Mesenchymal stem cell (in vitro differentiated cells and primary cell): ENCODE measurements at regions not wholly inside any gene's neighbourhood (a gene's known extent, or its start where the extent isn't known, plus 50 kb on each side); places are given as distances from the start of the nearest gene placed in this dataset.

Source experiments
- DNase-seq: peaks from one replicate; pipeline ENCODE4 v3.0.0-alpha.2; 2013
- H2AFZ ChIP-seq: one replicate; pipeline ENCODE4 v1.6.1; 2013; ENCODE audit warnings: low read depth, mild to moderate bottlenecking, control low read depth, inconsistent platforms, low read length, moderate library complexity
- H2AK5ac ChIP-seq: 2 replicates; pipeline ENCODE4 v1.6.1; 2013; ENCODE audit warnings: low read length, moderate library complexity, mild to moderate bottlenecking, inconsistent platforms; ENCODE audit not compliant: severe bottlenecking
- H2BK120ac ChIP-seq: one replicate; pipeline ENCODE4 v1.6.1; 2013; ENCODE audit warnings: low read depth, mild to moderate bottlenecking, inconsistent platforms, low read length, moderate library complexity
- H2BK12ac ChIP-seq, 2 experiments: one replicate each; pipeline ENCODE4 v1.6.1; 2013; ENCODE audit warnings: inconsistent platforms in 2 of 2, low read length in 2 of 2, mild to moderate bottlenecking in 2 of 2, moderate library complexity in 2 of 2, control low read depth in 1 of 2
- H2BK15ac ChIP-seq: one replicate; pipeline ENCODE4 v1.6.1; 2013; ENCODE audit warnings: mild to moderate bottlenecking, low read depth, inconsistent platforms; ENCODE audit not compliant: poor library complexity, severe bottlenecking
- H2BK5ac ChIP-seq: 2 replicates; pipeline ENCODE4 v1.6.1; 2013; ENCODE audit warnings: low read depth, mild to moderate bottlenecking, low read length, control low read depth, inconsistent platforms; ENCODE audit not compliant: poor library complexity, severe bottlenecking
- H3K14ac ChIP-seq, 2 experiments: one replicate each; pipeline ENCODE4 v1.6.1; 2013; ENCODE audit warnings: inconsistent platforms in 2 of 2, low read length in 2 of 2, control low read depth in 1 of 2, mild to moderate bottlenecking in 1 of 2, moderate library complexity in 1 of 2
- H3K18ac ChIP-seq, 2 experiments: one replicate each; pipeline ENCODE4 v1.6.1; 2013; ENCODE audit warnings: inconsistent platforms in 2 of 2, low read length in 2 of 2, control low read depth in 1 of 2, low read depth in 1 of 2, mild to moderate bottlenecking in 1 of 2
- H3K23ac ChIP-seq, 2 experiments: one replicate each; pipeline ENCODE4 v1.6.1; 2013; ENCODE audit warnings: inconsistent platforms in 2 of 2, low read length in 2 of 2, mild to moderate bottlenecking in 2 of 2, moderate library complexity in 2 of 2, control low read depth in 1 of 2
- H3K27ac ChIP-seq: 2 replicates; pipeline ENCODE4 v1.5.1; 2013; ENCODE audit warnings: mild to moderate bottlenecking, moderate library complexity, low read length, control low read depth, inconsistent platforms; ENCODE audit not compliant: poor library complexity, severe bottlenecking
- H3K27me3 ChIP-seq, 2 experiments: 2 replicates each; pipeline versions ENCODE4 v1.6.1 to v1.7.0; 2013; ENCODE audit warnings: low read length in 2 of 2, mild to moderate bottlenecking in 2 of 2, moderate library complexity in 2 of 2, control low read depth in 1 of 2, inconsistent platforms in 1 of 2; ENCODE audit not compliant: control insufficient read depth in 1 of 2, insufficient read depth in 1 of 2
- H3K36me3 ChIP-seq, 2 experiments: 2 replicates each; pipeline versions ENCODE4 v1.6.1 to v1.7.0; 2013; ENCODE audit warnings: low read length in 2 of 2, control low read depth in 1 of 2, inconsistent platforms in 1 of 2, low read depth in 1 of 2, mild to moderate bottlenecking in 1 of 2; ENCODE audit not compliant: insufficient read depth in 2 of 2, control insufficient read depth in 1 of 2
- H3K4ac ChIP-seq, 2 experiments: one replicate each; pipeline ENCODE4 v1.6.1; 2013; ENCODE audit warnings: inconsistent platforms in 2 of 2, low read length in 2 of 2, mild to moderate bottlenecking in 2 of 2, moderate library complexity in 2 of 2, control low read depth in 1 of 2, low read depth in 1 of 2
- H3K4me1 ChIP-seq: 2 replicates; pipeline ENCODE4 v1.6.1; 2013; ENCODE audit warnings: low read depth, low read length, control low read depth; ENCODE audit not compliant: control insufficient read depth, insufficient read depth
- H3K4me2 ChIP-seq: 2 replicates; pipeline ENCODE4 v1.6.1; 2013; ENCODE audit warnings: low read length, mild to moderate bottlenecking, inconsistent platforms; ENCODE audit not compliant: poor library complexity, severe bottlenecking
- H3K4me3 ChIP-seq, 2 experiments: 2 replicates each; pipeline versions ENCODE4 v1.5.1 to v1.7.0; 2013; ENCODE audit warnings: low read length in 2 of 2, mild to moderate bottlenecking in 2 of 2, control low read depth in 1 of 2, low read depth in 1 of 2; ENCODE audit not compliant: insufficient read depth in 1 of 2
- H3K79me1 ChIP-seq: replicated peaks from 2 replicates; pipeline ENCODE4 v1.6.1; 2013; ENCODE audit warnings: mild to moderate bottlenecking, control low read depth, low read length, inconsistent platforms; ENCODE audit not compliant: poor library complexity, severe bottlenecking
- H3K9ac ChIP-seq: 2 replicates; pipeline ENCODE4 v1.7.0; 2013; ENCODE audit warnings: mild to moderate bottlenecking, low read length, moderate library complexity
- H3K9me3 ChIP-seq: 2 replicates; pipeline ENCODE4 v1.7.0; 2013; ENCODE audit warnings: mild to moderate bottlenecking, low read length; ENCODE audit not compliant: control insufficient read depth
- H4K8ac ChIP-seq: one replicate; pipeline ENCODE4 v1.6.1; 2013; ENCODE audit warnings: inconsistent platforms, mild to moderate bottlenecking, low read length, moderate library complexity
- H4K91ac ChIP-seq: one replicate; pipeline ENCODE4 v1.6.1; 2013; ENCODE audit warnings: mild to moderate bottlenecking, low read length, inconsistent platforms
- WGBS: methylation state at CpG from one replicate; pipeline ENCODE4 v1.1.7; 2013; ENCODE audit warnings: mixed read lengths; 5-methylcytosine and 5-hydroxymethylcytosine counted together

GRCh38 chr5:39478863-39479262 lies 54.1 kb upstream of the DAB2 start:
- Histone ChIP-seq H3K9me3 (no peaks in the 10 kb centered on the region), H3K4ac (no peak overlapping the region), H3K27me3 (no peaks in the 10 kb centered on the region), H2AFZ (no peak overlapping the region), H2BK15ac (no peak overlapping the region), H2BK120ac (no peak overlapping the region), H3K23ac (no peak overlapping the region), H3K18ac (no peak overlapping the region), H3K9ac (no peak overlapping the region), H3K27ac (peak overlapping the region; percentile 53), H4K91ac (no peak overlapping the region), H2BK5ac (no peak overlapping the region), H3K4me1 (peaks cover 5% of the 10 kb centered on the region), H3K4me2 (no peak overlapping the region), H4K8ac (no peak overlapping the region), H3K79me1 (no peaks in the 10 kb centered on the region), H3K14ac (no peak overlapping the region), H3K36me3 (no peaks in the 10 kb centered on the region), H3K4me3 (no peak overlapping the region), H2BK12ac (no peak overlapping the region), H2AK5ac (no peak overlapping the region)
- WGBS, result no CpG with 5 or more reads among the region's 1 CpG
- DNase-seq, result no peak

- H3K18ac ChIP-seq, result no peak overlapping the region
- H3K9me3 ChIP-seq, result no peaks in the 10 kb centered on the region
- no peak overlapping the region for H3K4ac ChIP-seq
- H3K36me3 ChIP-seq, result no peaks in the 10 kb centered on the region
- no peaks in the 10 kb centered on the region for H3K79me1 ChIP-seq
- peak overlapping the region; percentile 35 for H3K27ac ChIP-seq
- peak overlapping the region; percentile 64 for H2BK120ac ChIP-seq
- H2BK12ac ChIP-seq, result no peak overlapping the region
- peaks cover 5% of the 10 kb centered on the region for H3K4me1 ChIP-seq
- no peak overlapping the region for H4K91ac ChIP-seq
- 98% methylated on average over 1 of the region's 2 CpGs for WGBS
- H2BK5ac ChIP-seq, result no peak overlapping the region
- no peak overlapping the region for H4K8ac ChIP-seq
- no peak overlapping the region for H2BK15ac ChIP-seq
- no peak overlapping the region for H3K23ac ChIP-seq
- no peak overlapping the region for H3K4me2 ChIP-seq
- H3K14ac ChIP-seq, result no peak overlapping the region
- no peak overlapping the region for H3K4me3 ChIP-seq
- no peaks in the 10 kb centered on the region for H3K27me3 ChIP-seq
- no peak overlapping the region for H2AK5ac ChIP-seq
- peak overlapping the region; percentile 66 for H3K9ac ChIP-seq
- DNase-seq, result no peak
- no peak overlapping the region for H2AFZ ChIP-seq
Observed at GRCh38 chr5:39476843-39477220, 52.1 kb upstream of the DAB2 start.

DNA sequence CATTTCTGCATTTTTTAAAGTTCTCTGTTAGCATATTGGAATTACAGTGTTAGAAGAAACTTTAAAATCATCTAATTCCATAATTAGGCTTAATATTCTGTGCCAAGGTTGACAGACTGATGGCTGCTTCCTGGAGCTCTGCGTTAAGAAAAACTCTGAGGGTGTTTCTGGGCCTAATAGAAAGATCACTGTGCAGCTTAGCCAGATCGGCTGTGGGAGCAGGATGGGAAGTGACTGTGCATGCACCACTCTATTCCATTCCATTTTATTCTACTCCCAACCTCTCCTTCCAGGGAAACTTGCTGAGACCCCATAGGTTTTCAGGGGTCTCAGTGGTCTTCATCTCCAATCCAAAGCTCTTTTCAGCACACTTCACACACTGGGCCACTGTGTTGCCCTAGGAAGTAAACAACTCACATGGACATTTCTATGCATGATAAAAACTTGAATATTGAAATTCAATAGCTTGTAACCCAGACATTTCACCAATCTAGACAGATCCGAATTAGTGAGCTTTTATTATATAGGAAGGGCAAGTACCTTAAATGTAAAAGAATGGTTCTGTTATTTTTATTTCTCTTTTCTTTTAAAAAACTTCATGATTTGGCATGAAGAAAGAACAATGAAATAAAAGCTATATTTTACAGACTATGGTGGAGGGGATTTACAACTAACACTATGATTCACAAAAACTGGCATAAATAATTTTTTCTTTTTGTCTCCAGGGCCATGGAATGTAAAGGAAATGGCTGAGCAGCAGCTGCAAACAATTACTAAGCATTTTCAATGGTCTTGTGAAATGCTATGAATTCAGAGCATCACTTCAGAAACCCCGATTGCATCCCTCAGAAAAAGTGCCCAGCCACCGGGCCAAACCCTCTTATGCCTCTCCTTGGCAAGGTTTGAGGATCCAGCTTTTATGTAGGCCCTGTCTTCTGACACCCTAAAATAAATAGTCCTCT lies 51.4 kb upstream of the DAB2 start:
- peaks cover 5% of the 10 kb centered on the region for H3K4me1 ChIP-seq
- H3K36me3 ChIP-seq, result no peaks in the 10 kb centered on the region
- H2BK15ac ChIP-seq, result no peak overlapping the region
- no peaks in the 10 kb centered on the region for H3K27me3 ChIP-seq
- DNase-seq, result peak; percentile 38
- peak overlapping the region; percentile 58 for H3K27ac ChIP-seq
- no peak overlapping the region for H3K18ac ChIP-seq
- peak overlapping the region; percentile 90 for H2AK5ac ChIP-seq
- H3K4ac ChIP-seq, result peak overlapping the region in 1 of 2 experiments; percentile 26
- peak overlapping the region; percentile 73 for H4K8ac ChIP-seq
- H3K9me3 ChIP-seq, result no peaks in the 10 kb centered on the region
- H3K23ac ChIP-seq, result no peak overlapping the region
- H2BK12ac ChIP-seq, result no peak overlapping the region
- H2BK120ac ChIP-seq, result peak overlapping the region; percentile 66
- no peak overlapping the region for H3K4me2 ChIP-seq
- no peak overlapping the region for H3K14ac ChIP-seq
- 87% methylated on average over 4 of the region's 5 CpGs for WGBS
- no peak overlapping the region for H2BK5ac ChIP-seq
- H4K91ac ChIP-seq, result no peak overlapping the region
- peak overlapping the region; percentile 11 for H2AFZ ChIP-seq
- no peaks in the 10 kb centered on the region for H3K79me1 ChIP-seq
- H3K4me3 ChIP-seq, result no peak overlapping the region
- H3K9ac ChIP-seq, result peak overlapping the region; percentile 66

- no peak overlapping the region for H3K14ac ChIP-seq
- peak overlapping the region; percentile 74 for H2AK5ac ChIP-seq
- H2BK15ac ChIP-seq, result no peak overlapping the region
- no peak overlapping the region for H4K91ac ChIP-seq
- no peak overlapping the region for H3K4me2 ChIP-seq
- no peak overlapping the region for H2AFZ ChIP-seq
- no peak overlapping the region for H2BK5ac ChIP-seq
- peaks cover 5% of the 10 kb centered on the region for H3K4me1 ChIP-seq
- no peak overlapping the region for H3K4ac ChIP-seq
- no peaks in the 10 kb centered on the region for H3K9me3 ChIP-seq
- H3K27ac ChIP-seq, result no peak overlapping the region
- no peak overlapping the region for H3K23ac ChIP-seq
- no peak overlapping the region for H2BK120ac ChIP-seq
- no peak overlapping the region for H3K4me3 ChIP-seq
- no peak for DNase-seq
- no peaks in the 10 kb centered on the region for H3K27me3 ChIP-seq
- H2BK12ac ChIP-seq, result no peak overlapping the region
- peak overlapping the region; percentile 66 for H3K9ac ChIP-seq
- H3K79me1 ChIP-seq, result no peaks in the 10 kb centered on the region
- no peak overlapping the region for H3K18ac ChIP-seq
- 93% methylated on average over 2 of the region's 3 CpGs for WGBS
- H3K36me3 ChIP-seq, result no peaks in the 10 kb centered on the region
- H4K8ac ChIP-seq, result no peak overlapping the region
Observed at GRCh38 chr5:39475159-39475571, 50.4 kb upstream of the DAB2 start.
